ENCODE measurements at regions not wholly inside any gene's neighbourhood (a gene's known extent, or its start where the extent isn't known, plus 50 kb on each side); places are given as distances from the start of the nearest gene placed in this dataset.

- no peak for DNase-seq (ENCODE audit: low spot score)
Measured at GRCh38 chr17:83144421-83145357, 65.3 kb downstream of the METRNL start.

GRCh38 chr17:83145358-83145738 lies 65.9 kb downstream of the METRNL start:
- DNase-seq (ENCODE audit: low spot score) = no peak

- DNase-seq (ENCODE audit: low spot score) = no peak
Measured at GRCh38 chr17:83145831-83146230, 66.4 kb downstream of the METRNL start.

GRCh38 chr17:83146347-83146746 lies 66.9 kb downstream of the METRNL start:
- no peak for DNase-seq (ENCODE audit: low spot score)

GRCh38 chr17:83147280-83147679 lies 67.9 kb downstream of the METRNL start:
- no peak for DNase-seq (ENCODE audit: low spot score)

- no peak for DNase-seq (ENCODE audit: low spot score)
Measured at GRCh38 chr17:83148317-83149028, 69.1 kb downstream of the METRNL start.

- DNase-seq (ENCODE audit: low spot score) = no peak
Measured at GRCh38 chr17:83149029-83149725, 69.8 kb downstream of the METRNL start.

- no peak for DNase-seq (ENCODE audit: low spot score)
Measured at GRCh38 chr17:83149761-83150251, 70.4 kb downstream of the METRNL start.

GRCh38 chr17:83150369-83151055 lies 71.1 kb downstream of the METRNL start:
- DNase-seq (ENCODE audit: low spot score) = no peak

- DNase-seq (ENCODE audit: low spot score) = no peak
Measured at GRCh38 chr17:83151056-83151441, 71.6 kb downstream of the METRNL start.

GRCh38 chr17:83151442-83152226 lies 72.2 kb downstream of the METRNL start:
- no peak for DNase-seq (ENCODE audit: low spot score)

GRCh38 chr17:83152227-83152744 lies 72.9 kb downstream of the METRNL start:
- DNase-seq (ENCODE audit: low spot score) = no peak

GRCh38 chr17:83152745-83153611 lies 73.6 kb downstream of the METRNL start:
- no peak for DNase-seq (ENCODE audit: low spot score)

GRCh38 chr17:83153681-83154310 lies 74.4 kb downstream of the METRNL start:
- no peak for DNase-seq (ENCODE audit: low spot score)

GRCh38 chr17:83154311-83155127 lies 75.1 kb downstream of the METRNL start:
- no peak for DNase-seq (ENCODE audit: low spot score)

GRCh38 chr17:83155128-83156121 lies 76.0 kb downstream of the METRNL start:
- DNase-seq (ENCODE audit: low spot score) = no peak

- DNase-seq (ENCODE audit: low spot score) = no peak
Measured at GRCh38 chr17:83156408-83156807, 77.0 kb downstream of the METRNL start.

Data from hematopoietic multipotent progenitor cell treated with erythropoietin and hydrocortisone succinate and interleukin-3 and kit ligand, for 17 days (in vitro differentiated cells).